Renal cortex interstitium (tissue), 11 donors: ENCODE measurements at regions not wholly inside any gene's neighbourhood (a gene's known extent, or its start where the extent isn't known, plus 50 kb on each side); places are given as distances from the start of the nearest gene placed in this dataset.

Experiments
- DNase-seq, 11 donors: peaks; one replicate each; pipeline ENCODE4 v3.0.0-alpha.2; 2013; ENCODE audit warnings: low read depth in 9 of 11, low spot score in 4 of 11; ENCODE audit errors: extremely low read depth in 1 of 11

GRCh38 chr14:48430805-48431204 is 755.4 kb upstream of the MDGA2 start:
- no peak for DNase-seq

DNA sequence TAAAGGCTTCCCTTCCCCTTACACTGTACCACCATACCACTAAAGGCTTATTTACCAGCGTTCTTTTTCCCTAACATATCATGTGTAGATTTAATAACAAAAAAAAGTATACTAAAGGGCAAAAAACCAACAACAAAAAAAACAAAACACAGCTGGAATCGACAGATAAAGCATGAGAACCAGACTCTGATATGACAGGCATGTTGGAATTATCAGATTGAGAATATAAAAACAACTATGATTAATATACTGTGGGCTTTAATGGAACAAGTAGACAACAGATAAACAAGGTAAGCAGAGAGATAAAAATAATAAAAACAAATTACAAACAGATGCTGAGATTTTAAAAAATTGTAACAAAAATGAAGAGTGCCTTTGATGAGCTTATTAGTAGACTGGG is 754.1 kb upstream of the MDGA2 start:
- DNase-seq = no peak

DNA sequence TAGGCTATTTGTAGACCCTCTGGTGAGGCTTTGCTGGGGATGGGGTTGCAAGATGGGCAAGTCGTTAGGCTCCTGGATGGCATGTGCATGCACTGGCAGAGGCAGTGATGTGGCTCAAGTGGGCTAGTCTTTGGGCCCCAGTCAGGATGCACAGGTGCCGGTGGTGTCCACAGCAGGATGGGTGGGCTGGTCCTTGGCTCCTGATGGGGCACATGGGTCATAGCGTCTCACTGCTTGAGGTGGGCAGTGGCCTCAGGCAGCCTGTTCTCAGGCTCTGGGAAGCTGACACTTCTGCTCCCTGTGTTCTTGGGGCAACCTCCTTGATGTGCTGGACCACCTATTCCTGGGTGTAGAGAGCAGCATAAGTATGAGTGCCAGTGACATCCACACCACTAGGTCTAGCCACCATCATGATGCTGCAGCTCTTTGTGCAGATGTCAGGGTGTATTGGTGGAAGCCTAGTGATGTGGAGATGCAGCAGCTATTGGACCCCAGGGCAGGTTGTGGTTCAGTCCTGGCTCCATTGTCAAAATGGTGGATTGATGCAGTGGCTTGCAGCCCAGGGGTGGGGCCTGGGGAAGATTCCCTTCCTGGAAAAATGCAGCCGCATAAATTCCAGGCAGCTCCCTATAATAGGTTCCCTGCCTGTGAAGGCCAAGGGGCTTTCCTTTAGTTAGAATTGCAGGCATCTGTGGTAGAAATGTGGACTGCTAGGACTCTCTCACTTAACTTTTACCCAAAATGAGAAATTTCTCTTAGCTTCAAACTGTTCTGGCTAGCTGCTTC is 742.5 kb upstream of the MDGA2 start:
- DNase-seq = no peak

DNA sequence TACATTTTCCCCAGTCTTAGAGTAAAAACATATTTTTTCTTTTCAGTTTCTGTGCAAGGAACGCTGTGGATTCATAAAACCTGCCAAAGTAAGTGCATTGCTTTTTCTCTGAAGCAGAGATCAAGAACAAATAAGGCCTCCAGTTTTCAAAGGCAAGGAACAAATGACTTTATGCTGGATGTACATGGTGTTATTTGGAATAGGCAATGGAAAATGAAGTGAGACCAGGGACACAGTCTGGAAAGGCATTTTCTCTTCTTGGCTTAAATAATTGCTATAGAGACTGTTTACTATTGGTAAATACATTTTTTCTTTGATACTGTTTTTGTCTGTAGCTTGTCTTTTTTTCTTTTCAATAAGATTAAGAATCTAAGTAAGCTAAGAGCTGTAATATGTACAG is 725.9 kb upstream of the MDGA2 start:
- no peak for DNase-seq

- peak in 7 of 11 donors; percentile 13 to 35 (median 29) for DNase-seq
These were observed 723.4 kb upstream of the MDGA2 start for GRCh38 chr14:48398675-48399282.

DNA sequence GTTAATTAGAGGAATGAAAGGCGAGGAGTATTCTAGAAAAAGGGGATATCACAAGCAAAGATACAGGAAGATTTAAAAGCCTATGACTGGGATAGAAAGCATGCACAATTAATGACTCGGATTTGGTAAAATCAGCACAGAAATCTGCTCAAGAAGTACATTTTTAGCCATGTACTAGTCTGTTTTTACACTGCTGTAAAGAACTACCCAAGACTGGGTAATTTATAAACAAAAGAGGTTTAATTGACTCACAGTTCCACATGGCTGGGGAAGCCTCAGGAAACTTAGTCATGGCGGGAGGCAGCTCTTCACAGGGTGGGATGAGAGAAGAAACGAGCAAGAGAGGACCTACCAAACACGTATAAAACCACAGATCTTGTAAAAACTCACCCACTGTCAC is 716.3 kb upstream of the MDGA2 start:
- DNase-seq = no peak

- no peak for DNase-seq
These were observed 714.9 kb upstream of the MDGA2 start for GRCh38 chr14:48390346-48390745.

DNA sequence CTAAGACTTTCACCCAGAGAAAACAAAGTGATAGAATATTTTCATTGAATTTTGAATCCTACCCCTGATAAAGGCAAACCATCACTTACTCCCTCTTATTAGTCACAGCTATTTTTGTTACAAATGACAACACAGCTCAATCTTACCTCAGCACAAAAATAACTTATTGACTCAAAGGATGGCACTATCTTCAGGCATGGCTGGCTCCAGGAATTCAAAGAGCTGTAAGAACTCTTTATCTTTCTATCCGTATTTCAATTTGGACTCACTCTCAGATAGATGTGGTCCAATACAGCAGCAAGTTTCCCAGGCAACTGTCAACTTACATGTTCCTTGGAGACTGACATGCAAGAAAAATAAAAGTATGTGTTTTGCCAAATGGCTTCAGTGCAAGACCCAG is 709.4 kb upstream of the MDGA2 start:
- DNase-seq = no peak

GRCh38 chr14:48382961-48383360 is 707.6 kb upstream of the MDGA2 start:
- no peak for DNase-seq

- DNase-seq = no peak
These were observed 703.1 kb upstream of the MDGA2 start for GRCh38 chr14:48378541-48378940.

DNA sequence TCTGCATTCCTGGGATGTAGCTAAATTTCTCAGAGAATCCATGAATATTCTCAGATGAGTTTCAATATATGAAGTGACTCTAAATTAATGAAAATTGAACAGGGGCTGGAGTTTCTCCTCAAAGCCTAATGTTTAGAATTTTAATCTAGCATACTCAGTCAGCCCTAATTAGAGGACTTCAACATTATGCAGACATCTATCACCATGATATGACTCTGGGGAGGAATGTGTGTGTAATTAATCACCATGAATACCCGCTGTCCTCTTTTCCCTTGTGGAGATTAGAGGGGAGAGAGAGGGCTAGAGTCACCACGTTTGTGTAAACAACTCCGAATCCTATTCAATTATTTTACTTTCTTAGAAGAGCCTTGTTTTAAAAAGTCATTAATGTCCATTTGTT is 698.6 kb upstream of the MDGA2 start:
- peak in 3 of 11 donors; percentile 15 to 17 (median 15) for DNase-seq

- DNase-seq = no peak
These were observed 675.6 kb upstream of the MDGA2 start for GRCh38 chr14:48350971-48351370.

DNA sequence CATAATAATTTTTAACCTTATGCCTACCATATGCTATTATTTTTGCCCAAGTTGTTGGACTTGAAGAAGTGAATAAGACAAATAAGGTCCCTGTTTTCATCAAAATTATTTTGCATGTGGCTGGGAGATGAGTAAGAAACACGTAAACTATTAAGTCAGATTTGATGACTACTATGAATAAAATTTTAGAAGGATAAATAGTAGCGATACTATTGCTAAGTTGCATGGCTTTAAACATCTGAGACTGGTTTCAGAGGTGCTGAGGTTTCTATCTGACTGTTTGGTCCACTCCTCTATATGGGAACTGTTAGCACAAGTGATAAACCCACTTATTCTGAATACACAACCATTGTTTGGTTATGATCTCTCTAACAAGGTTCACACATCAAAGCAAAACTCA is 674.3 kb upstream of the MDGA2 start:
- DNase-seq = no peak

- DNase-seq = no peak
These were observed 665.7 kb upstream of the MDGA2 start for GRCh38 chr14:48341069-48341468.

- no peak for DNase-seq
These were observed 658.0 kb upstream of the MDGA2 start for GRCh38 chr14:48333221-48333920.

GRCh38 chr14:48331421-48331820 is 656.0 kb upstream of the MDGA2 start:
- DNase-seq = no peak

- no peak for DNase-seq
These were observed 650.1 kb upstream of the MDGA2 start for GRCh38 chr14:48325486-48325885.

- DNase-seq = no peak
These were observed 648.3 kb upstream of the MDGA2 start for GRCh38 chr14:48323665-48324064.

GRCh38 chr14:48319823-48320222 is 644.4 kb upstream of the MDGA2 start:
- no peak for DNase-seq

DNA sequence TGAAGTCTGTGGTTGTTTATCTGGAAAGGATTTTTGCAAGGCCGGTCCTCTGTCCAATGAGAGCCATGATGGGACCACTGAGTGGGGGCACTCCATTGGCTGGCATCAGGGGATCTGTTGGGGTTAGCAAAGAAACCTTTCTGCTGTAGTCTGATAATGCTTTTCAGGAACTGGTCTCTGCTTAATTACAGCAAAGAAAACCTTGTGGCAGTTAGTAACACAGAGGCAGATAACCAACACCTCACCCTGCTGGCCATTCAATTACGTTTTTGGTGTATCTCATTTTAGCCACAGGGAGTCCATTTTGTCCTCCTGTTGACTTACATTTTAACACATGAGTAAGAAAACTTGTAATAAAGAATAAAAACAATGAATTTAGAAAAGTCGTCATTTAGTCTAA is 629.3 kb upstream of the MDGA2 start:
- no peak for DNase-seq
